GM23338 (cell line): ENCODE measurements at regions not wholly inside any gene's neighbourhood (a gene's known extent, or its start where the extent isn't known, plus 50 kb on each side); places are given as distances from the start of the nearest gene placed in this dataset.

Source experiments
- ATAC-seq: fragments of 200-7000 bp; cut with Tn5 transposase; 3 replicates; pipeline ENCODE4 v1.9.1; 2020
- DNase-seq: peaks from one replicate; pipeline ENCODE4 v3.0.0-alpha.2; 2015; ENCODE audit warnings: low spot score
- H2AFZ ChIP-seq: fragments of 200-600 bp; sonication (generic); 2 replicates; pipeline ENCODE4 v1.8.0; 2016; ENCODE audit warnings: antibody characterized with exemption, mild to moderate bottlenecking, moderate library complexity
- H3F3A ChIP-seq: fragments of 200-600 bp; sonication (generic); replicated peaks from 2 replicates; pipeline ENCODE4 v1.8.0; 2017; ENCODE audit warnings: antibody characterized with exemption, mixed run types, low read depth
- H3K27ac ChIP-seq: fragments of 200-600 bp; sonication (generic); 2 replicates; pipeline ENCODE4 v1.6.1; 2016; ENCODE audit warnings: low read depth
- H3K27me3 ChIP-seq: fragments of 200-600 bp; sonication (generic); 2 replicates; pipeline ENCODE4 v1.8.0; 2016; ENCODE audit warnings: mild to moderate bottlenecking, mixed run types, moderate library complexity; ENCODE audit not compliant: insufficient read depth
- H3K36me3 ChIP-seq: fragments of 200-600 bp; sonication (generic); 2 replicates; pipeline ENCODE4 v1.8.0; 2016; ENCODE audit warnings: mild to moderate bottlenecking; ENCODE audit not compliant: insufficient read depth
- H3K4me1 ChIP-seq: fragments of 200-600 bp; sonication (generic); 2 replicates; pipeline ENCODE4 v1.8.0; 2016; ENCODE audit warnings: mild to moderate bottlenecking, moderate library complexity; ENCODE audit not compliant: insufficient read depth
- H3K4me2 ChIP-seq: fragments of 200-600 bp; sonication (generic); 2 replicates; pipeline ENCODE4 v1.7.1; 2017; ENCODE audit warnings: mixed run types
- H3K4me3 ChIP-seq: fragments of 200-600 bp; sonication (generic); 2 replicates; pipeline ENCODE4 v1.6.1; 2016; ENCODE audit warnings: mixed run types
- H3K79me2 ChIP-seq: fragments of 200-600 bp; sonication (generic); replicated peaks from 2 replicates; pipeline ENCODE4 v1.8.0; 2017; ENCODE audit warnings: mild to moderate bottlenecking; ENCODE audit not compliant: insufficient read depth
- H3K9me2 ChIP-seq: fragments of 200-600 bp; sonication (generic); 2 replicates; pipeline ENCODE4 v1.8.0; 2017; ENCODE audit not compliant: insufficient read depth
- H4K20me1 ChIP-seq: fragments of 200-600 bp; sonication (generic); replicated peaks from 2 replicates; pipeline ENCODE4 v1.8.0; 2017; ENCODE audit warnings: mild to moderate bottlenecking; ENCODE audit not compliant: insufficient read depth
- H3K27ac Mint-ChIP-seq: 2 replicates; pipeline ENCODE4 v1.8.0; 2020; ENCODE audit warnings: inconsistent platforms, mild to moderate bottlenecking, moderate library complexity, mixed read lengths
- H3K27me3 Mint-ChIP-seq: 3 replicates; pipeline ENCODE4 v1.8.0; 2022; ENCODE audit warnings: low read depth, mild to moderate bottlenecking, moderate library complexity, mixed read lengths, inconsistent platforms; ENCODE audit not compliant: insufficient read depth, poor library complexity
- H3K36me3 Mint-ChIP-seq: 3 replicates; pipeline ENCODE4 v1.8.0; 2021; ENCODE audit warnings: low read depth, mild to moderate bottlenecking, inconsistent platforms, moderate library complexity, mixed read lengths
- H3K4me1 Mint-ChIP-seq: 3 replicates; pipeline ENCODE4 v1.8.0; 2020; ENCODE audit warnings: mild to moderate bottlenecking, inconsistent platforms, mixed read lengths
- H3K4me3 Mint-ChIP-seq: 3 replicates; pipeline ENCODE4 v1.8.0; 2021; ENCODE audit warnings: moderate library complexity, mild to moderate bottlenecking, inconsistent platforms, mixed read lengths
- H3K9me3 Mint-ChIP-seq: 3 replicates; pipeline ENCODE4 v1.8.0; 2020; ENCODE audit warnings: moderate library complexity, mild to moderate bottlenecking, inconsistent platforms, mixed read lengths
- CREB1 ChIP-seq: fragments of 250-450 bp; sonication (Bioruptor Pico); IDR thresholded peaks from 2 replicates; pipeline ENCODE4 v1.5.0; 2020; ENCODE audit warnings: low read depth, mild to moderate bottlenecking, moderate library complexity
- EZH2 ChIP-seq: fragments of 200-600 bp; sonication (generic); IDR thresholded peaks from one replicate; pipeline ENCODE4 v1.8.0; 2017; ENCODE audit warnings: antibody characterized with exemption, mild to moderate bottlenecking, low read depth; ENCODE audit not compliant: unreplicated experiment
- EZH2phosphoT487 ChIP-seq: fragments of 200-600 bp; sonication (generic); IDR thresholded peaks from one replicate; pipeline ENCODE4 v1.8.1; 2018; ENCODE audit warnings: antibody characterized with exemption; ENCODE audit not compliant: unreplicated experiment
- ZNF114 ChIP-seq: fragments of 250-450 bp; sonication (Bioruptor Pico); IDR thresholded peaks from 2 replicates; pipeline ENCODE4 v1.5.0; 2020; ENCODE audit warnings: mild to moderate bottlenecking, moderate library complexity
- TF ChIP-seq, protein P1 (sequence below), 2 experiments: fragments of 200-600 bp in 1 of 2; sonication (generic) in 1 of 2; conservative IDR thresholded peaks; 2 replicates each; pipeline versions ENCODE4 v1.5.1 to v1.6.1; 2016 to 2017; ENCODE audit warnings: antibody characterized with exemption in 2 of 2, low read depth in 2 of 2, mild to moderate bottlenecking in 2 of 2, moderate library complexity in 1 of 2
- TF ChIP-seq, protein P2 (sequence below): IDR thresholded peaks from one replicate; pipeline ENCODE4 v1.6.1; 2018; ENCODE audit warnings: antibody characterized with exemption; ENCODE audit not compliant: unreplicated experiment
- TF ChIP-seq, protein P3 (sequence below): IDR thresholded peaks from 2 replicates; pipeline ENCODE4 v1.6.1; 2016; ENCODE audit warnings: antibody characterized with exemption

GRCh38 chr5:152532714-152533113 is 127.6 kb upstream of the NMUR2 start:
- no peak overlapping the region for H3K4me3 ChIP-seq
- H2AFZ ChIP-seq = no peak overlapping the region
- peaks cover 25% of the 10 kb centered on the region for H3K4me1 Mint-ChIP-seq
- no peaks in the 10 kb centered on the region for H3K9me2 ChIP-seq
- no peaks in the 10 kb centered on the region for H3K79me2 ChIP-seq
- ATAC-seq = peak; percentile 57
- H3K27me3 ChIP-seq = no peaks in the 10 kb centered on the region
- no peak overlapping the region for H3K4me2 ChIP-seq
- no peaks in the 10 kb centered on the region for H3K9me3 Mint-ChIP-seq
- no peaks in the 10 kb centered on the region for H4K20me1 ChIP-seq
- DNase-seq = peak; percentile 82
- no peak overlapping the region for H3K27ac Mint-ChIP-seq
- H3K4me3 Mint-ChIP-seq = no peak overlapping the region
- H3K4me1 ChIP-seq = peaks cover 21% of the 10 kb centered on the region
- TF ChIP-seq, protein P1, sequence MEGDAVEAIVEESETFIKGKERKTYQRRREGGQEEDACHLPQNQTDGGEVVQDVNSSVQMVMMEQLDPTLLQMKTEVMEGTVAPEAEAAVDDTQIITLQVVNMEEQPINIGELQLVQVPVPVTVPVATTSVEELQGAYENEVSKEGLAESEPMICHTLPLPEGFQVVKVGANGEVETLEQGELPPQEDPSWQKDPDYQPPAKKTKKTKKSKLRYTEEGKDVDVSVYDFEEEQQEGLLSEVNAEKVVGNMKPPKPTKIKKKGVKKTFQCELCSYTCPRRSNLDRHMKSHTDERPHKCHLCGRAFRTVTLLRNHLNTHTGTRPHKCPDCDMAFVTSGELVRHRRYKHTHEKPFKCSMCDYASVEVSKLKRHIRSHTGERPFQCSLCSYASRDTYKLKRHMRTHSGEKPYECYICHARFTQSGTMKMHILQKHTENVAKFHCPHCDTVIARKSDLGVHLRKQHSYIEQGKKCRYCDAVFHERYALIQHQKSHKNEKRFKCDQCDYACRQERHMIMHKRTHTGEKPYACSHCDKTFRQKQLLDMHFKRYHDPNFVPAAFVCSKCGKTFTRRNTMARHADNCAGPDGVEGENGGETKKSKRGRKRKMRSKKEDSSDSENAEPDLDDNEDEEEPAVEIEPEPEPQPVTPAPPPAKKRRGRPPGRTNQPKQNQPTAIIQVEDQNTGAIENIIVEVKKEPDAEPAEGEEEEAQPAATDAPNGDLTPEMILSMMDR (conservative IDR thresholded peaks at IDR 0.05; ENCODE audit: low read depth in 2 of 2) = peak; percentile 70 to 75
- no peak for TF ChIP-seq EZH2phosphoT487
- H3K27me3 Mint-ChIP-seq = no peaks in the 10 kb centered on the region
- no peaks in the 10 kb centered on the region for H3F3A ChIP-seq
- no peak overlapping the region for H3K27ac ChIP-seq
- no peaks in the 10 kb centered on the region for H3K36me3 Mint-ChIP-seq
- H3K36me3 ChIP-seq = no peaks in the 10 kb centered on the region

GRCh38 chr5:152534641-152535040 is 129.6 kb upstream of the NMUR2 start:
- Mint-ChIP-seq H3K4me3 (no peak overlapping the region), H3K27me3 (no peaks in the 10 kb centered on the region), H3K9me3 (no peaks in the 10 kb centered on the region), H3K27ac (no peak overlapping the region), H3K4me1 (peaks cover 12% of the 10 kb centered on the region), H3K36me3 (no peaks in the 10 kb centered on the region)
- no peaks in the 10 kb centered on the region for H4K20me1 ChIP-seq
- H3K9me2 ChIP-seq = no peaks in the 10 kb centered on the region
- no peaks in the 10 kb centered on the region for H3F3A ChIP-seq
- DNase-seq (no peak), ATAC-seq (no peak)
- 0 out of 2 replicates have a peak, but pooled peaks cover 10% of the 10 kb centered on the region for H3K4me1 ChIP-seq
- no peak overlapping the region for H3K27ac ChIP-seq
- H3K36me3 ChIP-seq = no peaks in the 10 kb centered on the region
- H3K4me3 ChIP-seq = no peak overlapping the region
- TF ChIP-seq, protein P2, sequence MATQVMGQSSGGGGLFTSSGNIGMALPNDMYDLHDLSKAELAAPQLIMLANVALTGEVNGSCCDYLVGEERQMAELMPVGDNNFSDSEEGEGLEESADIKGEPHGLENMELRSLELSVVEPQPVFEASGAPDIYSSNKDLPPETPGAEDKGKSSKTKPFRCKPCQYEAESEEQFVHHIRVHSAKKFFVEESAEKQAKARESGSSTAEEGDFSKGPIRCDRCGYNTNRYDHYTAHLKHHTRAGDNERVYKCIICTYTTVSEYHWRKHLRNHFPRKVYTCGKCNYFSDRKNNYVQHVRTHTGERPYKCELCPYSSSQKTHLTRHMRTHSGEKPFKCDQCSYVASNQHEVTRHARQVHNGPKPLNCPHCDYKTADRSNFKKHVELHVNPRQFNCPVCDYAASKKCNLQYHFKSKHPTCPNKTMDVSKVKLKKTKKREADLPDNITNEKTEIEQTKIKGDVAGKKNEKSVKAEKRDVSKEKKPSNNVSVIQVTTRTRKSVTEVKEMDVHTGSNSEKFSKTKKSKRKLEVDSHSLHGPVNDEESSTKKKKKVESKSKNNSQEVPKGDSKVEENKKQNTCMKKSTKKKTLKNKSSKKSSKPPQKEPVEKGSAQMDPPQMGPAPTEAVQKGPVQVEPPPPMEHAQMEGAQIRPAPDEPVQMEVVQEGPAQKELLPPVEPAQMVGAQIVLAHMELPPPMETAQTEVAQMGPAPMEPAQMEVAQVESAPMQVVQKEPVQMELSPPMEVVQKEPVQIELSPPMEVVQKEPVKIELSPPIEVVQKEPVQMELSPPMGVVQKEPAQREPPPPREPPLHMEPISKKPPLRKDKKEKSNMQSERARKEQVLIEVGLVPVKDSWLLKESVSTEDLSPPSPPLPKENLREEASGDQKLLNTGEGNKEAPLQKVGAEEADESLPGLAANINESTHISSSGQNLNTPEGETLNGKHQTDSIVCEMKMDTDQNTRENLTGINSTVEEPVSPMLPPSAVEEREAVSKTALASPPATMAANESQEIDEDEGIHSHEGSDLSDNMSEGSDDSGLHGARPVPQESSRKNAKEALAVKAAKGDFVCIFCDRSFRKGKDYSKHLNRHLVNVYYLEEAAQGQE = no peak
- TF ChIP-seq EZH2 (no peak), ZNF114 (CRISPR knock-in tag) (no peak), CREB1 (CRISPR knock-in tag) (no peak)
- TF ChIP-seq, protein P1 (conservative IDR thresholded peaks at IDR 0.05; ENCODE audit: low read depth in 2 of 2) = no peak
- TF ChIP-seq, protein P3, sequence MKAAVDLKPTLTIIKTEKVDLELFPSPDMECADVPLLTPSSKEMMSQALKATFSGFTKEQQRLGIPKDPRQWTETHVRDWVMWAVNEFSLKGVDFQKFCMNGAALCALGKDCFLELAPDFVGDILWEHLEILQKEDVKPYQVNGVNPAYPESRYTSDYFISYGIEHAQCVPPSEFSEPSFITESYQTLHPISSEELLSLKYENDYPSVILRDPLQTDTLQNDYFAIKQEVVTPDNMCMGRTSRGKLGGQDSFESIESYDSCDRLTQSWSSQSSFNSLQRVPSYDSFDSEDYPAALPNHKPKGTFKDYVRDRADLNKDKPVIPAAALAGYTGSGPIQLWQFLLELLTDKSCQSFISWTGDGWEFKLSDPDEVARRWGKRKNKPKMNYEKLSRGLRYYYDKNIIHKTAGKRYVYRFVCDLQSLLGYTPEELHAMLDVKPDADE = no peak
- no peaks in the 10 kb centered on the region for H3K27me3 ChIP-seq
- H3K4me2 ChIP-seq = no peak overlapping the region
- H2AFZ ChIP-seq = no peak overlapping the region
- H3K79me2 ChIP-seq = no peaks in the 10 kb centered on the region
